Vagina (tissue), 2 donors: ENCODE measurements at regions not wholly inside any gene's neighbourhood (a gene's known extent, or its start where the extent isn't known, plus 50 kb on each side); places are given as distances from the start of the nearest gene placed in this dataset.
"Not testable (repeated sequence)": the region's sequence is repeated elsewhere in the genome, so short reads cannot be mapped to it uniquely, and the experiment has no call there.

Experiments used
- DNase-seq, 2 donors: peaks; one replicate each; pipeline ENCODE4 v3.0.0-alpha.2; 2017; ENCODE audit errors: extremely low spot score in 2 of 2
- H3K27ac ChIP-seq: fragments of 200-600 bp; sonication (generic); one replicate; pipeline ENCODE4 v1.5.1; 2019
- H3K27me3 ChIP-seq: fragments of 200-600 bp; sonication (generic); one replicate; pipeline ENCODE4 v1.5.1; 2019
- H3K36me3 ChIP-seq, 2 donors: fragments of 200-600 bp; sonication (generic); one replicate each; pipeline ENCODE4 v1.5.1; 2017 to 2019
- H3K4me1 ChIP-seq: fragments of 200-600 bp; sonication (generic); one replicate; pipeline ENCODE4 v1.5.1; 2019
- H3K4me3 ChIP-seq, 2 donors: fragments of 200-600 bp; sonication (generic); 1 replicate in 1 of 2; 2 replicates in 1 of 2; pipeline ENCODE4 v1.5.1; 2016 to 2019
- H3K9me3 ChIP-seq: fragments of 200-600 bp; sonication (generic); one replicate; pipeline ENCODE4 v1.5.1; 2019
- POLR2A ChIP-seq, 2 donors: fragments of 450-650 bp; IDR thresholded peaks; one replicate each; pipeline ENCODE4 v1.6.1; 2017; ENCODE audit warnings: antibody characterized with exemption in 2 of 2, mild to moderate bottlenecking in 2 of 2, moderate library complexity in 2 of 2
- POLR2AphosphoS5 ChIP-seq, 2 donors: sonication (generic); formaldehyde crosslinking; IDR thresholded peaks; one replicate each; pipeline ENCODE4 v1.9.0; 2017; ENCODE audit warnings: antibody characterized with exemption in 2 of 2, mild to moderate bottlenecking in 2 of 2, low read depth in 1 of 2; ENCODE audit not compliant: insufficient read depth in 1 of 2
- intact Hi-C: fragments of 100-400 bp; cut with DNase I; formaldehyde crosslinking; loops from one replicate; pipeline ENCODE4 v1.15.1; 2023
- TF ChIP-seq, protein P1 (sequence below), 3 experiments: fragments of 450-650 bp in 2 of 3; fragments of 200-600 bp in 1 of 3; sonication (generic) in 1 of 3; IDR thresholded peaks; one replicate each; pipeline ENCODE4 v1.5.1; 2017 to 2019; ENCODE audit warnings: antibody characterized with exemption in 3 of 3, mild to moderate bottlenecking in 2 of 3, moderate library complexity in 2 of 3

- Histone ChIP-seq H3K4me3 (no peak overlapping the region), H3K9me3 (no peaks in the 10 kb centered on the region), H3K27me3 (no peaks in the 10 kb centered on the region), H3K4me1 (no peaks in the 10 kb centered on the region), H3K27ac (no peak overlapping the region), H3K36me3 (no peaks in the 10 kb centered on the region)
- no peak for DNase-seq
- TF ChIP-seq, protein P1, sequence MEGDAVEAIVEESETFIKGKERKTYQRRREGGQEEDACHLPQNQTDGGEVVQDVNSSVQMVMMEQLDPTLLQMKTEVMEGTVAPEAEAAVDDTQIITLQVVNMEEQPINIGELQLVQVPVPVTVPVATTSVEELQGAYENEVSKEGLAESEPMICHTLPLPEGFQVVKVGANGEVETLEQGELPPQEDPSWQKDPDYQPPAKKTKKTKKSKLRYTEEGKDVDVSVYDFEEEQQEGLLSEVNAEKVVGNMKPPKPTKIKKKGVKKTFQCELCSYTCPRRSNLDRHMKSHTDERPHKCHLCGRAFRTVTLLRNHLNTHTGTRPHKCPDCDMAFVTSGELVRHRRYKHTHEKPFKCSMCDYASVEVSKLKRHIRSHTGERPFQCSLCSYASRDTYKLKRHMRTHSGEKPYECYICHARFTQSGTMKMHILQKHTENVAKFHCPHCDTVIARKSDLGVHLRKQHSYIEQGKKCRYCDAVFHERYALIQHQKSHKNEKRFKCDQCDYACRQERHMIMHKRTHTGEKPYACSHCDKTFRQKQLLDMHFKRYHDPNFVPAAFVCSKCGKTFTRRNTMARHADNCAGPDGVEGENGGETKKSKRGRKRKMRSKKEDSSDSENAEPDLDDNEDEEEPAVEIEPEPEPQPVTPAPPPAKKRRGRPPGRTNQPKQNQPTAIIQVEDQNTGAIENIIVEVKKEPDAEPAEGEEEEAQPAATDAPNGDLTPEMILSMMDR (IDR thresholded peaks at IDR 0.05), result no peak
- TF ChIP-seq POLR2AphosphoS5 (IDR thresholded peaks at IDR 0.05; ENCODE audit: insufficient read depth in 1 of 2, low read depth in 1 of 2), result no peak
- no peak for TF ChIP-seq POLR2A (IDR thresholded peaks at IDR 0.05)
- intact Hi-C loops, result no loop called here
Observed at GRCh38 chr5:124888622-124889485, 142.4 kb upstream of the ZNF608 start.

GRCh38 chr5:124889486-124889825 lies 143.0 kb upstream of the ZNF608 start:
- TF ChIP-seq POLR2AphosphoS5 (IDR thresholded peaks at IDR 0.05; ENCODE audit: insufficient read depth in 1 of 2, low read depth in 1 of 2) (no peak), POLR2A (IDR thresholded peaks at IDR 0.05) (no peak)
- TF ChIP-seq, protein P1 (IDR thresholded peaks at IDR 0.05), result no peak

DNA sequence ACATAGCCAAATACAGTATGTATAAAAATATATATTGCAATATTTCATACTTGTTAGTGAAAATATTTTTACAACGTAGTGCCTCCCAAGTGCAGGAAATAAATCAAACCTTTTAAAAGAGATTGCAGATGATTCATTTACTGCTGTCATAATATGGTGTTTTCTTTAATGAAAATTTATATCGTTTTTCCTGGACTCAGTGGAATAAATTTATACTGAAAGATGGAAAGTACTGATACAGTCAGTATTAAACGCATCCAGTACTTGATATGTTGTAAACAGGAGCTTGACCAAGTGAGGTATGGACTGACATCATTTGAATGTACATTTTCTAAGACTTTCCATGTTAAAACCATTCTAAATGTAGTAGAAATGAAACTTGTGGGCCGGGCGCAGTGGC lies 143.4 kb upstream of the ZNF608 start:
- H3K27me3 ChIP-seq, result no peaks in the 10 kb centered on the region
- no peak overlapping the region for H3K4me3 ChIP-seq
- H3K36me3 ChIP-seq, result no peaks in the 10 kb centered on the region
- intact Hi-C loops, result no loop called here
- TF ChIP-seq POLR2AphosphoS5 (IDR thresholded peaks at IDR 0.05; ENCODE audit: insufficient read depth in 1 of 2, low read depth in 1 of 2), result no peak
- no peak for TF ChIP-seq POLR2A (IDR thresholded peaks at IDR 0.05)
- TF ChIP-seq, protein P1 (IDR thresholded peaks at IDR 0.05), result no peak
- DNase-seq, result no peak
- no peaks in the 10 kb centered on the region for H3K9me3 ChIP-seq
- no peaks in the 10 kb centered on the region for H3K4me1 ChIP-seq
- H3K27ac ChIP-seq, result no peak overlapping the region

More at GRCh38 chr5:124889486-124889825, 143.0 kb upstream of the ZNF608 start:
- H3K9me3 ChIP-seq, result no peaks in the 10 kb centered on the region
- H3K27ac ChIP-seq, result no peak overlapping the region
- H3K4me1 ChIP-seq, result no peaks in the 10 kb centered on the region
- H3K4me3 ChIP-seq, result no peak overlapping the region
- intact Hi-C loops, result no loop called here
- H3K36me3 ChIP-seq, result no peaks in the 10 kb centered on the region
- no peaks in the 10 kb centered on the region for H3K27me3 ChIP-seq
- no peak for DNase-seq

- H3K27ac ChIP-seq, H3K36me3 ChIP-seq, DNase-seq, H3K4me3 ChIP-seq, H3K27me3 ChIP-seq, intact Hi-C loops, H3K4me1 ChIP-seq, H3K9me3 ChIP-seq: not testable (repeated sequence)
Observed at GRCh38 chr5:124890442-124890841, 144.0 kb upstream of the ZNF608 start.

GRCh38 chr5:124891179-124891578 lies 144.7 kb upstream of the ZNF608 start:
- no peaks in the 10 kb centered on the region for H3K27me3 ChIP-seq
- no peak for TF ChIP-seq POLR2A (IDR thresholded peaks at IDR 0.05)
- TF ChIP-seq POLR2AphosphoS5 (IDR thresholded peaks at IDR 0.05; ENCODE audit: insufficient read depth in 1 of 2, low read depth in 1 of 2), result no peak
- TF ChIP-seq, protein P1 (IDR thresholded peaks at IDR 0.05), result no peak
- H3K36me3 ChIP-seq, result no peaks in the 10 kb centered on the region
- DNase-seq, result no peak
- intact Hi-C loops, result no loop called here
- no peak overlapping the region for H3K4me3 ChIP-seq
- no peak overlapping the region for H3K27ac ChIP-seq
- no peaks in the 10 kb centered on the region for H3K9me3 ChIP-seq
- H3K4me1 ChIP-seq, result no peaks in the 10 kb centered on the region
